Peyer's patch (tissue), 4 donors: ENCODE measurements at regions not wholly inside any gene's neighbourhood (a gene's known extent, or its start where the extent isn't known, plus 50 kb on each side); places are given as distances from the start of the nearest gene placed in this dataset.
A peak's percentile ranks its signal among the peaks of the same experiment; 100 is the strongest.

Source experiments
- DNase-seq, 3 donors: peaks; one replicate each; pipeline ENCODE4 v3.0.0-alpha.2; 2017 to 2019
- H3K27ac ChIP-seq, 4 donors: fragments of 200-600 bp; sonication (generic); one replicate each; pipeline ENCODE4 v1.5.1; 2016 to 2019
- H3K27me3 ChIP-seq, 2 donors: fragments of 200-600 bp; sonication (generic); one replicate each; pipeline ENCODE4 v1.5.1; 2019
- H3K36me3 ChIP-seq, 3 donors: fragments of 200-600 bp; sonication (generic); one replicate each; pipeline ENCODE4 v1.5.1; 2016 to 2019
- H3K4me1 ChIP-seq, 4 donors: fragments of 200-600 bp; sonication (generic); one replicate each; pipeline ENCODE4 v1.5.1; 2016 to 2019
- H3K4me3 ChIP-seq, 4 donors: fragments of 200-600 bp; sonication (generic); 1 replicate in 3 of 4; 2 replicates in 1 of 4; pipeline ENCODE4 v1.5.1; 2016 to 2019; ENCODE audit warnings: mild to moderate bottlenecking in 1 of 4
- H3K9me3 ChIP-seq, 4 donors: fragments of 200-600 bp; sonication (generic); one replicate each; pipeline ENCODE4 v1.5.1; 2016 to 2019; ENCODE audit warnings: mild to moderate bottlenecking in 1 of 4
- POLR2A ChIP-seq, 2 donors: fragments of 450-650 bp; IDR thresholded peaks; one replicate each; pipeline ENCODE4 v1.5.1; 2017; ENCODE audit warnings: antibody characterized with exemption in 2 of 2, mild to moderate bottlenecking in 2 of 2, moderate library complexity in 2 of 2
- TF ChIP-seq, protein P1 (sequence below), 6 experiments: fragments of 450-650 bp in 4 of 6; fragments of 200-600 bp in 2 of 6; sonication (generic) in 1 of 6; IDR thresholded peaks; one replicate each; pipeline ENCODE4 v1.5.1; 2017 to 2019; ENCODE audit warnings: antibody characterized with exemption in 6 of 6, mild to moderate bottlenecking in 3 of 6, moderate library complexity in 1 of 6

DNA sequence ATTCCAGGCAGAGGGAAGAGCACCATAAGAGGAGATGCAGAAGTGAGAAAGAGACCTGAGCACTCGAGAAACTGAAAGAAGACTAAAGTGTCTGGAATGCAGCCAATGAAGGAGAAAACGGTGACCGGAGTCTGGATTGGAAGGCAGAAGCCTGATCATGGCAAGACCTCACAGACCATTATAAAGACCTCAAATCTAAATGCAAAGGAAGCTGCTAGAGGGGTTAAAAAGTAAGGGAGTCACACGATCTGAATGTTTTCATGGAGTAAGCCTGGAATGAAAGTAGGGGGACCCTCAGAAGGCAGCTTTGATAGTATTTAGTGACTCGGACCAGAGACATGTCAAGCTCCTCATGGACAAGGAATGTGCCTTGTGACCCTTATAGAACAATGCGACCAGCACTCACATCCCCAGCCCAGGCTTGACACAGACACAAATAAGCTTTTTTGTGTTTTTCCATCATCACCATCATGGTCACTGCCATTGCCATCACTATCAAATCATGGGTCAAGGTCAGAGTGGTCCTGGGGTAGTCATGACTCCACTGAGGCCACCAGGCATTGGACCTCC lies 183.6 kb downstream of the SEC16B start:
- Histone ChIP-seq H3K27me3 (no peaks in the 10 kb centered on the region), H3K4me1 (no peaks in the 10 kb centered on the region), H3K27ac (no peak overlapping the region), H3K9me3 (no peaks in the 10 kb centered on the region), H3K4me3 (no peak overlapping the region), H3K36me3 (no peaks in the 10 kb centered on the region)
- no peak for TF ChIP-seq POLR2A (IDR thresholded peaks at IDR 0.05)
- TF ChIP-seq, protein P1, sequence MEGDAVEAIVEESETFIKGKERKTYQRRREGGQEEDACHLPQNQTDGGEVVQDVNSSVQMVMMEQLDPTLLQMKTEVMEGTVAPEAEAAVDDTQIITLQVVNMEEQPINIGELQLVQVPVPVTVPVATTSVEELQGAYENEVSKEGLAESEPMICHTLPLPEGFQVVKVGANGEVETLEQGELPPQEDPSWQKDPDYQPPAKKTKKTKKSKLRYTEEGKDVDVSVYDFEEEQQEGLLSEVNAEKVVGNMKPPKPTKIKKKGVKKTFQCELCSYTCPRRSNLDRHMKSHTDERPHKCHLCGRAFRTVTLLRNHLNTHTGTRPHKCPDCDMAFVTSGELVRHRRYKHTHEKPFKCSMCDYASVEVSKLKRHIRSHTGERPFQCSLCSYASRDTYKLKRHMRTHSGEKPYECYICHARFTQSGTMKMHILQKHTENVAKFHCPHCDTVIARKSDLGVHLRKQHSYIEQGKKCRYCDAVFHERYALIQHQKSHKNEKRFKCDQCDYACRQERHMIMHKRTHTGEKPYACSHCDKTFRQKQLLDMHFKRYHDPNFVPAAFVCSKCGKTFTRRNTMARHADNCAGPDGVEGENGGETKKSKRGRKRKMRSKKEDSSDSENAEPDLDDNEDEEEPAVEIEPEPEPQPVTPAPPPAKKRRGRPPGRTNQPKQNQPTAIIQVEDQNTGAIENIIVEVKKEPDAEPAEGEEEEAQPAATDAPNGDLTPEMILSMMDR (IDR thresholded peaks at IDR 0.05) = no peak
- no peak for DNase-seq

DNA sequence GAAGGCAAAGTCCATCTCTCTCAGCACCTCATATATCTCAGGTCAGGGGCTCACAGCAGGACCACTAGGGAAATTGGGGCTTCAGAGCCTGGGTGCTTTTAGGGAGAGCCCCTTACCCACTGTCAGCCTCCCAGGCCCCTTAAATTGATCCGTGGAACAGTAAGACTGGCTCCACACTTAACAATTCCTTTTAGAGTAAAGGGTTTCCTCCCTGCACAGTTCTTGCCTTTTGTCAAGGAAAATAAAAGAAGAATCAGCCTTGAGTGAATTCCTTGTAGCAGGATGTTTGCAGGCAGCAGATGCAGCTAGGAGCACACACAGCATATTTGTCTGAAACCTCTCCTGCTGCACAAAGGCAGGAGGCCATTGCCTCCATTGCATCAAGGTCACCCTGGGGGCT lies 184.9 kb downstream of the SEC16B start:
- H3K27me3 ChIP-seq = no peaks in the 10 kb centered on the region
- no peaks in the 10 kb centered on the region for H3K36me3 ChIP-seq
- no peak for DNase-seq
- no peaks in the 10 kb centered on the region for H3K9me3 ChIP-seq
- no peaks in the 10 kb centered on the region for H3K4me1 ChIP-seq
- no peak overlapping the region for H3K4me3 ChIP-seq
- TF ChIP-seq, protein P1 (IDR thresholded peaks at IDR 0.05) = no peak
- TF ChIP-seq POLR2A (IDR thresholded peaks at IDR 0.05) = no peak
- H3K27ac ChIP-seq = no peak overlapping the region

DNA sequence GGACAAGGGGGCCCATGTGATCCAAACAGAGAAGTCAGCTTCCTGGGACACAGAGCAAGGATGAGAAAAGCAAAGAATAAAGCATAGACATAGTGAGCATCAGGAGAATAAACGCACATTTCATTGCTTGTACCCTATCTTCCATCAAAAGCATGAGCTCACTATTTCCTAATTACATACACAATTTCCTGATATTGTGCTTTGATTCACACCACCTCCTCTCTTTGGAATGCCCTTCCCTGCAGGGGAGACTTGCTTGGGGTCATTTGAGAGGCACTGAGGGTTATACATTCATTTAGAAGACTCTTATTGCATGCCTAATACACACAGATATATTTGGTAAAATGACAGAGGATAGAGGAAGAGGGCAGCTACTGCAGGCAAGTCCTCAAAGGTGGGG lies 185.4 kb downstream of the SEC16B start:
- no peak for DNase-seq
- Histone ChIP-seq H3K27me3 (no peaks in the 10 kb centered on the region), H3K4me3 (no peak overlapping the region), H3K9me3 (no peaks in the 10 kb centered on the region), H3K4me1 (no peaks in the 10 kb centered on the region), H3K36me3 (no peaks in the 10 kb centered on the region), H3K27ac (no peak overlapping the region)
- TF ChIP-seq, protein P1 (IDR thresholded peaks at IDR 0.05) = no peak
- no peak for TF ChIP-seq POLR2A (IDR thresholded peaks at IDR 0.05)

DNA sequence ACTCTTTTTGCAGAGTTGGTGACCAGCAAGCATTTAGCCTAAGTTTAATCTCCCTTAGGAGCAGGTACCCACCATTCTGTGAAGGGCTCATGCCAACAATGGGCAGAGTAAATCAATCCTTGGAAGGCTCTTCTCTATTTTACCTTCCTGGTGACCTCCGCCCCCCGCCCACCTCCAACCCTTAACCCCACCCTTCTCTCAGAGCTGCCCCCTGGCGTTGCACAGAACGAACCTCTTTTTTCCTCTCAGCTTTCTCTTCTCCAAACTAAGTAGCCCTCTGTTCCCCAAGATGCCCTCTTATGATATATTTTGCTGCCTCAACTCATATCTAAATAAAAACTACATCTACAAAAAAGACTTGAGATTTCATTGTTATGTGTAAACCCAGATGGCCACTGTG lies 186.8 kb downstream of the SEC16B start:
- Histone ChIP-seq H3K27me3 (no peaks in the 10 kb centered on the region), H3K9me3 (no peaks in the 10 kb centered on the region), H3K36me3 (no peaks in the 10 kb centered on the region), H3K4me1 (no peaks in the 10 kb centered on the region), H3K4me3 (no peak overlapping the region), H3K27ac (no peak overlapping the region)
- TF ChIP-seq POLR2A (IDR thresholded peaks at IDR 0.05) = no peak
- TF ChIP-seq, protein P1 (IDR thresholded peaks at IDR 0.05) = no peak
- DNase-seq = no peak

DNA sequence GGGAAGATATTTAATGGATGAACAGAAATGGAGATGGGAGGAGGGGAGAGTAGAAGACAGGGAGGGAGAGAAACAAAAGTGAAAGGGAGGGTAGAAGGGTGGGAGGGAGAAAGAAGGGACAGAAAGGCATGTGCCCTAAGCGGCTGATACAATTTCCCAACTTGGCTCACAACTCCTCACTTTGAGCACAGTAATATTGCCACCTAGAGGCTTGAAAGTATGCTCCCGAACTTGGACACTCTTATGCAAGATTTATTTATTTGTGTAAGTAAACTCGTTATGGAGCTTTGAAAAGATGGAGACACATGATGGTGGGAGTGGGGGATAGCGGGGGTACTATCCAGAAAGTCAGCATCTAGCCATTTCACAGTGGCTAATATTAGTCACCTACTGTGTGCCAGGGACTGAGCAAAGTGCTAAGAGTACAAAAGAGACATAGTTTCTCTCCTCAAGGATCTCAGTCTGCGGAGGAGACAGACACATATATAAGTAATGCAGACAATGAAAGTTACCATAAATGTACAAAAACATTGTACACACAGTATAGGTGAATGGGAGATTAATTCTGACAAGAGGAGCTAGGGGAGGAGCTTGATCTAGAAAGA lies 189.7 kb downstream of the SEC16B start:
- Histone ChIP-seq H3K36me3 (no peaks in the 10 kb centered on the region), H3K4me3 (no peak overlapping the region), H3K9me3 (no peaks in the 10 kb centered on the region), H3K27me3 (no peaks in the 10 kb centered on the region), H3K4me1 (no peaks in the 10 kb centered on the region), H3K27ac (no peak overlapping the region)
- no peak for DNase-seq
- no peak for TF ChIP-seq POLR2A (IDR thresholded peaks at IDR 0.05)
- TF ChIP-seq, protein P1 (IDR thresholded peaks at IDR 0.05) = peak in 3 of 6 experiments; percentile 52 to 61 (median 59)
